H9 (cell line): ENCODE measurements at regions not wholly inside any gene's neighbourhood (a gene's known extent, or its start where the extent isn't known, plus 50 kb on each side); places are given as distances from the start of the nearest gene placed in this dataset.

ENCODE experiments used
- DNase-seq: peaks from one replicate; pipeline ENCODE4 v3.0.0-alpha.2; 2017
- H2AFZ ChIP-seq: one replicate; pipeline ENCODE4 v1.6.1; 2013; ENCODE audit warnings: mild to moderate bottlenecking, low read length, control low read depth, moderate library complexity
- H2AK5ac ChIP-seq: 2 replicates; pipeline ENCODE4 v1.6.1; 2013; ENCODE audit warnings: low read length, control low read depth, mixed read lengths; ENCODE audit not compliant: insufficient read length
- H2BK120ac ChIP-seq: one replicate; pipeline ENCODE4 v1.6.1; 2013; ENCODE audit warnings: low read depth, mild to moderate bottlenecking, low read length, control low read depth, inconsistent platforms; ENCODE audit not compliant: poor library complexity, severe bottlenecking
- H2BK12ac ChIP-seq: 2 replicates; pipeline ENCODE4 v1.6.1; 2013; ENCODE audit warnings: low read length, control low read depth, mixed read lengths, low read depth; ENCODE audit not compliant: insufficient read length
- H2BK15ac ChIP-seq: 2 replicates; pipeline ENCODE4 v1.6.1; 2013; ENCODE audit warnings: low read depth, low read length, control low read depth
- H2BK20ac ChIP-seq: one replicate; pipeline ENCODE4 v1.6.1; 2013; ENCODE audit warnings: low read depth, mild to moderate bottlenecking, low read length, control low read depth, inconsistent platforms; ENCODE audit not compliant: poor library complexity, severe bottlenecking
- H2BK5ac ChIP-seq: 2 replicates; pipeline ENCODE4 v1.6.1; 2013; ENCODE audit warnings: low read length, control low read depth, mixed read lengths; ENCODE audit not compliant: insufficient read length
- H3K14ac ChIP-seq: 2 replicates; pipeline ENCODE4 v1.6.1; 2013; ENCODE audit warnings: low read length, control low read depth; ENCODE audit not compliant: insufficient read depth
- H3K18ac ChIP-seq: 2 replicates; pipeline ENCODE4 v1.6.1; 2013; ENCODE audit warnings: low read depth, mild to moderate bottlenecking, mixed read lengths, low read length, control low read depth; ENCODE audit not compliant: insufficient read length
- H3K23ac ChIP-seq: 2 replicates; pipeline ENCODE4 v1.6.1; 2013; ENCODE audit warnings: low read length, control low read depth, mixed read lengths, low read depth; ENCODE audit not compliant: insufficient read length
- H3K23me2 ChIP-seq: 2 replicates; pipeline ENCODE4 v1.6.1; 2013; ENCODE audit warnings: low read depth, mild to moderate bottlenecking, mixed read lengths, low read length, control low read depth; ENCODE audit not compliant: insufficient read length, poor library complexity, severe bottlenecking
- H3K27ac ChIP-seq: 2 replicates; pipeline ENCODE4 v1.5.1; 2013; ENCODE audit warnings: low read length, control low read depth, mixed read lengths, low read depth; ENCODE audit not compliant: insufficient read length
- H3K27me3 ChIP-seq: 2 replicates; pipeline ENCODE4 v1.6.1; 2013; ENCODE audit warnings: low read length, control low read depth, inconsistent platforms; ENCODE audit not compliant: insufficient read depth
- H3K4ac ChIP-seq: 2 replicates; pipeline ENCODE4 v1.6.1; 2013; ENCODE audit warnings: low read depth, mild to moderate bottlenecking, control low read depth, inconsistent platforms, low read length, moderate library complexity
- H3K4me1 ChIP-seq: 2 replicates; pipeline ENCODE4 v1.6.1; 2013; ENCODE audit warnings: low read length, control low read depth, inconsistent platforms; ENCODE audit not compliant: insufficient read depth
- H3K4me2 ChIP-seq: 2 replicates; pipeline ENCODE4 v1.6.1; 2013; ENCODE audit warnings: low read length, control low read depth, mixed read lengths; ENCODE audit not compliant: insufficient read length, insufficient read depth
- H3K56ac ChIP-seq: 2 replicates; pipeline ENCODE4 v1.6.1; 2013; ENCODE audit warnings: low read depth, mild to moderate bottlenecking, mixed read lengths, low read length, control low read depth; ENCODE audit not compliant: insufficient read length
- H3K79me1 ChIP-seq: 2 replicates; pipeline ENCODE4 v1.6.1; 2013; ENCODE audit warnings: low read depth, mild to moderate bottlenecking, moderate library complexity, low read length, control low read depth, inconsistent platforms; ENCODE audit not compliant: insufficient read depth, poor library complexity, severe bottlenecking
- H3K79me2 ChIP-seq: 2 replicates; pipeline ENCODE4 v1.6.1; 2013; ENCODE audit warnings: low read length, control low read depth, inconsistent platforms; ENCODE audit not compliant: insufficient read depth
- H3K9ac ChIP-seq: 2 replicates; pipeline ENCODE4 v1.6.1; 2013; ENCODE audit warnings: low read length, control low read depth, mixed read lengths; ENCODE audit not compliant: insufficient read length; ENCODE audit errors: extremely low read depth
- H3K9me3 ChIP-seq: one replicate; pipeline ENCODE4 v1.6.1; 2013; ENCODE audit warnings: low read depth, low read length, inconsistent platforms; ENCODE audit not compliant: control insufficient read depth
- H3T11ph ChIP-seq: one replicate; pipeline ENCODE4 v1.6.1; 2013; ENCODE audit warnings: mild to moderate bottlenecking, low read length, control low read depth, inconsistent platforms
- H4K20me1 ChIP-seq: one replicate; pipeline ENCODE4 v1.6.1; 2013; ENCODE audit not compliant: control insufficient read depth, insufficient read length, insufficient read depth
- H4K5ac ChIP-seq: 2 replicates; pipeline ENCODE4 v1.6.1; 2013; ENCODE audit warnings: low read depth, mild to moderate bottlenecking, mixed read lengths, low read length, control low read depth; ENCODE audit not compliant: insufficient read length
- H4K8ac ChIP-seq: replicated peaks from 2 replicates; pipeline ENCODE4 v1.6.1; 2013; ENCODE audit warnings: low read length, control low read depth, mixed read lengths, low read depth; ENCODE audit not compliant: insufficient read length
- H4K91ac ChIP-seq: 2 replicates; pipeline ENCODE4 v1.6.1; 2013; ENCODE audit warnings: low read depth, mild to moderate bottlenecking, moderate library complexity, mixed read lengths, low read length, control low read depth; ENCODE audit not compliant: insufficient read length
- H3K27ac Mint-ChIP-seq, 3 experiments: 2 replicates in 2 of 3; 3 replicates in 1 of 3; pipeline ENCODE4 v1.8.0; 2020 to 2021; ENCODE audit warnings: mixed read lengths in 3 of 3, mild to moderate bottlenecking in 1 of 3, moderate library complexity in 1 of 3
- H3K27me3 Mint-ChIP-seq: 2 replicates; pipeline ENCODE4 v1.8.0; 2021; ENCODE audit warnings: low read depth, mild to moderate bottlenecking, moderate library complexity, mixed read lengths
- H3K36me3 Mint-ChIP-seq, 3 experiments: 2 replicates in 2 of 3; 3 replicates in 1 of 3; pipeline ENCODE4 v1.8.0; 2020 to 2021; ENCODE audit warnings: low read depth in 3 of 3, mixed read lengths in 3 of 3; ENCODE audit not compliant: insufficient read depth in 1 of 3
- H3K4me1 Mint-ChIP-seq, 2 experiments: 2 replicates each; pipeline ENCODE4 v1.8.0; 2020; ENCODE audit warnings: mixed read lengths in 2 of 2
- H3K4me3 Mint-ChIP-seq, 2 experiments: 2 replicates in 1 of 2; 3 replicates in 1 of 2; pipeline ENCODE4 v1.8.0; 2020 to 2021; ENCODE audit warnings: mild to moderate bottlenecking in 2 of 2, mixed read lengths in 2 of 2, moderate library complexity in 1 of 2
- H3K9me3 Mint-ChIP-seq, 2 experiments: 2 replicates in 1 of 2; 3 replicates in 1 of 2; pipeline ENCODE4 v1.8.0; 2020; ENCODE audit warnings: mild to moderate bottlenecking in 2 of 2, mixed read lengths in 2 of 2, moderate library complexity in 1 of 2
- CTCF ChIP-seq: fragments of 200-600 bp; sonication (generic); conservative IDR thresholded peaks from 3 replicates; pipeline ENCODE4 v1.8.0; 2021; ENCODE audit warnings: antibody characterized with exemption, mild to moderate bottlenecking
- WGBS: extraction: QIAGEN DNeasy Blood & Tissue Kit; methylation state at CpG from one replicate; pipeline ENCODE4 v1.1.7; 2013; ENCODE audit warnings: missing lambda C conversion rate, low lambda C conversion rate, mixed read lengths; ENCODE audit not compliant: insufficient read length; ENCODE audit errors: extremely low coverage; 5-methylcytosine and 5-hydroxymethylcytosine counted together

- H3K9me3 ChIP-seq, result no peaks in the 10 kb centered on the region
- H4K91ac ChIP-seq, result no peak overlapping the region
- no peaks in the 10 kb centered on the region for H3K27me3 ChIP-seq
- H3K79me2 ChIP-seq, result no peaks in the 10 kb centered on the region
- H3T11ph ChIP-seq, result no peak overlapping the region
- no peak overlapping the region for H2BK20ac ChIP-seq
- Mint-ChIP-seq H3K27me3 (no peaks in the 10 kb centered on the region), H3K4me1 (peaks cover 0 to 3% of the 10 kb centered on the region in 2 experiments; a peak in 1 of 4 replicates), H3K9me3 (no peaks in the 10 kb centered on the region), H3K27ac (no peak overlapping the region), H3K4me3 (no peak overlapping the region), H3K36me3 (no peaks in the 10 kb centered on the region; a peak in 1 of 7 replicates)
- no peak overlapping the region for H2BK120ac ChIP-seq
- H3K4ac ChIP-seq, result no peak overlapping the region
- no CpG with 5 or more reads among the region's 9 CpGs for WGBS
- no peaks in the 10 kb centered on the region for H3K4me1 ChIP-seq
- no peak overlapping the region for H3K9ac ChIP-seq
- no peak overlapping the region for H2AK5ac ChIP-seq
- no peaks in the 10 kb centered on the region for H3K79me1 ChIP-seq
- no peak overlapping the region for H3K56ac ChIP-seq
- H3K18ac ChIP-seq, result no peak overlapping the region
- H3K23me2 ChIP-seq, result no peaks in the 10 kb centered on the region
- H2BK15ac ChIP-seq, result no peak overlapping the region
- H4K8ac ChIP-seq, result no peak overlapping the region
- TF ChIP-seq CTCF, result no peak
- no peaks in the 10 kb centered on the region for H4K20me1 ChIP-seq
- H2AFZ ChIP-seq, result no peak overlapping the region
- DNase-seq, result no peak
- H4K5ac ChIP-seq, result no peak overlapping the region
- H3K4me2 ChIP-seq, result no peak overlapping the region
- no peak overlapping the region for H3K23ac ChIP-seq
- no peak overlapping the region for H3K14ac ChIP-seq
- no peak overlapping the region for H2BK12ac ChIP-seq
- H3K27ac ChIP-seq, result no peak overlapping the region
- no peak overlapping the region for H2BK5ac ChIP-seq
These were observed 513.5 kb downstream of the AGTPBP1 start for GRCh38 chr9:85228111-85228855.
